Stimulated activated CD4-positive, alpha-beta T cell treated with anti-CD3 and anti-CD28 coated beads, Interleukin-2, amount 100 ng/mL, for 4 hours (primary cell): ENCODE measurements at regions not wholly inside any gene's neighbourhood (a gene's known extent, or its start where the extent isn't known, plus 50 kb on each side); places are given as distances from the start of the nearest gene placed in this dataset.
"Not testable (repeated sequence)": the region's sequence is repeated elsewhere in the genome, so short reads cannot be mapped to it uniquely, and the experiment has no call there.

Source experiments
- DNase-seq: peaks from one replicate; pipeline ENCODE4 v3.0.0-alpha.2; 2020; ENCODE audit warnings: low read depth

DNA sequence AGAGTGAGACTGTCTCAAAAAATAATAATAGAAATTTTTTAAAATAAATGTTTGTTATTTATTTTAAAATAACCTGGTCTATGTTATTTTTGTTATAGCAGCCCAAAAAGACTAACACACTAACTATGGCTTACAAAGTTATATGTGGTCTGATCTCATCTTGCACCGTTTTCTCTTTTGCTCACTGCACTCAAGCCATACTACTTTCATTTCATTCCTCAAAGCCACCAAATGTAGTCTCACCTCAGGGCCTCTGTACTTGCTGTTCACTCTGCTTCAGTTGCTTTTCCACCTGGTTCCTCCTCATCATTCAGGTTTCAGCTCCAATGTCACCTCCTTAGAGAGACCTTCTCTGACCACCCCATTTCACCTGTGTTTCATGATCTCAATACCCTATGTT lies 55.2 kb upstream of the MDM1 start:
- DNase-seq = no peak

DNA sequence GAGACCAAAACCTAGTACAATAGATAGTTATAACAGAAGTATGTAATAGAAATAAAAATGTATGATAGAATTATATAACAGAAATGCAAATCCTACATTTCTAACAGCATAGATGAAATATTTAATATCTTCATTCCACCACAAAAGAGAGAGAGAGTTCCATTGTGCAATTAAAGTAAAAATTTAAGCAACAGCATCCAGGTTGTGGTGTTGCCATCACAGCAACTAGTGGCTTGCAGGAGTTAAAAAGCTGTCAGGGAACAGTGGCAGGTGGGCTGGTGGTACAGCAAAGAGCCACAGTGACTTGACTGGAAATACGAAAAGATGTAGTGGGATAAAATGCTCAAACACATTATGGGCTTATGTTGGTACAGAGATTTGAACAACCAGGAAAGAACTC lies 57.1 kb upstream of the MDM1 start:
- no peak for DNase-seq

DNA sequence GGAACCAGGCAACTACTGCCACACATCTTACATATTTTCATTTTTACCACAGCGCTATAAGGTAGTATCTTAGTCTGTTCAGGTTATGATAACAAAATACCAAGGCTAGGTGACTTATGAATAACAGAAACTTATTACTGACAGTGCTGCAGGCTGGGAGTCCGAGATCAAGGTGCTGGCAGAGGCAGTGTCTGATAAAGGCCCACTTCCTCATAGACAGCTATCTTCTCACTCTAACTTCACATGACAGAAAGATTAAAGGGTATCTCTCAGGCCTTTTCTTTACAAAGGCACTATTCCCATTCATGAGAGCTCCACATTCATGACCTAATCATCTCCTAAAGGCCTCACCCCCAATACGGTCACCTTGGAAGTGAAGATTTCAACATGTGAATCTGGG lies 59.8 kb upstream of the MDM1 start:
- no peak for DNase-seq

DNA sequence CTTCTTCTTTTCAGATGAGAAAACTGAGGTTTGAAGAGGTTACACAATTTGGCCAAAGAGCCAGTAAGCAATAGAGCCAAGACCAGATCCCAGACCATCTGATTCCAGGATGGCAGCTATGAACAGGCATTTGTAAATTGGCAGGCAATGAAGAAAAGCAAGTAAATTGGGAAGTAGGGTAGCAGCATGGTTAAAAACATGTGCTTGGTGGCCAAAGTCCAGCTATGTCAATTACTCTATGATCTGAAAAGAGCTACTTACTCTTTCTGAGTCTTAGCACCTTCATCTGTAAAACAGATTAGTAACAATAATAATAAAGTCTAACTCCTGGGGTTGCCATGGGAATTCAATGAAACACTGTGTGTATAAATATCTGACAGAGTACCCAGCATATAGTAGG lies 60.2 kb upstream of the MDM1 start:
- no peak for DNase-seq

DNA sequence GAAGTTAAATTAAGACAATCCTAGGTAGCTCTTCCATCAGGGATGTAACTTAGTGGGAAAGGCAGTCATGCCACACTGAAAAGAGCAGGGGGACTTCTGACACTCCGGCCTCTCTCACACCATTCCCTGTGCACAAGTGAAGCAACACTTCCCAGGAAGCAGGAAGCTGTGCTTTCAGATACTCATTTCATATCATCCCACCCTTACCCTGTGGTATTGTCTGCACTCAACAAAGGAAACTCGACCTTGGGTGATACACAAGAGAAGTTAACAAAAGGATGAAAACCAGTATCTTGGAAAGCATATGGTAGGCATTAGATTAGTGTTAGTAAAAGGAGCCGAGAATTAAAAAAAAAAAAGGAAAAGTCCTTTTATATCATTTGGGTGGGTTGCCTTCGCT lies 61.3 kb upstream of the MDM1 start:
- no peak for DNase-seq

DNA sequence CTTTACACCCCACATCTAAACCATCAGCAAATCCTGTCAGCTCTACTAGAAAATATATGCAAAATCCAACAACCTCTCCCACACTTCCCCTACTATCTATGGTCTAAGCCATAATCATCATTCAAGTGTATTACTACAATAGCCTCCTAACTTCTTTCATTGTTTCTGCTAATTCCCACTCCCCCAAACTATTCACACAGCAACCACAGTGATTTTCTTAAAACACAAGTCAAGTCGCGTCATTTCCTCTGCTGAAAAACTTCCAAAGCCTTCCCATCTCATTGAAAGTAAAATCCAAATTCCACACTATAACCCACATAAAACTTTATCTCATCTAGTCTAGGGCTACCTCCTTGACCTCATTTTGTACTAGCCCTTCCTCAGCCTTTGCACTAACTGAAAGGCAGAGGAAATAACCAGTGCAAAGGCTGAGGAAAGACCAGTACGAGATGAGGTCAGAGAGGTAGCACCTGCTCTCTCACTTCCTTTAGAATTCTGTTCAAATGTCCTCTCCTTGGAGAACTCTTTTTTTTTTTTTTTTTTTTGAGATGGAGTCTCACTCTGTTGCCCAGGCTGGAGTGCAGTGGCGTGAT lies 65.5 kb upstream of the MDM1 start:
- no peak for DNase-seq

DNA sequence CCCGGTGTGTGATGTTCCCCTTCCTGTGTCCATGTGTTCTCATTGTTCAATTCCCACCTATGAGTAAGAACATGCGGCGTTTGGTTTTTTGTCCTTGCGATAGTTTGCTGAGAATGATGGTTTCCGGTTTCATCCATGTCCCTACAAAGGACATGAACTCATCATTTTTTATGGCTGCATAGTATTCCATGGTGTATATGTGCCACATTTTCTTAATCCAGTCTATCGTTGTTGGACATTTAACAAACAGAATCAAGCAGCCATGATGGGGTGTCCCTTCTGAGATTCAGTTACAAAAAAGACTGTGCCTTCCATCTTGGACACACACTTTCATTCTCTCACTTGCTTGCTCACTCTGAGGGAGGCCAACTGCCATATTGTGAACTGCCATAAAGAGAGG lies 66.5 kb upstream of the MDM1 start:
- not testable (repeated sequence) for DNase-seq

DNA sequence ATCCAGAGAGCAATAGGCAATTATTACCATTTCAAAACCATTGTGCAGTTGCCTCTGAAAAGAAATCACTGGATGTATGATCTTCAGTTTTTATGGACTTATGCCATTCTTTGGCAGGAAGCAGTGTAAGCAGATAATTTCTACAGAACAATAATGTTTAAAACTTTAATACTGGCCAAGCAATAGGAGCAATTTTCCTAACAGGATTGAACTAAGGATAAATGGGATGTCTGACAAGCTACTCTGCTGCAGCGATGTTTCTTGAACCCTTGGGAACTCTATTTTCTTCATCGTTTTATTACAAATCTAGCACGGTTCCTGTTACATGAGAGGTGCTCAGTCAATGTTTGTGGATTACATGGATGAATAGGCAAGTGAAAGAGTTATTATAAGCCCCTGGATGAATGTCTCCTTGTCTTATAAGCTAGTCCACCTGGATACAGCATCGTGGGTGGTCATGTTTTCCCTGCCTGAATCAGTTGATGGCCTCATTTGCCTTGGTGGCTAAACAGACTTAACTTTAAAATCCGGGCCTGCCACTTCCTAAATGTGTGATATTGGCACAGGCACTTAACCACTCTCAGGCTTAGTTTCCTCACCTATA lies 68.2 kb upstream of the MDM1 start:
- DNase-seq = no peak

DNA sequence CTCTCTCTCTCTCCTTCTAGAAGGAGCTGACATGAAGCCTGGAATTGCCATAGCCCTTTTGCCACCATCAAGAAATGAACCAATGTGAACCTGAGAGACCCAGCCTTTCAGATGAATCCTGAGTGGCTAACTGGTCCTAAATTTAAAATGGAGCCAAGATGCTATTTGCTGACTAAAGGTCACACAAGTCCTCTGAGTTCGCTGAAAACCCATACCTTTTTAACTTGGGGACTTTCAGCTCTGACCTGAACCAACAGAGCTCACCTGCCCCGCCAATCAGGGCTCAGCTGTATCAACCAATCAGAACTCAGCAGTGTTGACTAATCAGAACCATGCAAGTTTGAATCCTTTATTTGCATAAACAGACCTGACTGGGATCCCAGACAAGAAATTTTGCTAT lies 70.3 kb upstream of the MDM1 start:
- no peak for DNase-seq

DNA sequence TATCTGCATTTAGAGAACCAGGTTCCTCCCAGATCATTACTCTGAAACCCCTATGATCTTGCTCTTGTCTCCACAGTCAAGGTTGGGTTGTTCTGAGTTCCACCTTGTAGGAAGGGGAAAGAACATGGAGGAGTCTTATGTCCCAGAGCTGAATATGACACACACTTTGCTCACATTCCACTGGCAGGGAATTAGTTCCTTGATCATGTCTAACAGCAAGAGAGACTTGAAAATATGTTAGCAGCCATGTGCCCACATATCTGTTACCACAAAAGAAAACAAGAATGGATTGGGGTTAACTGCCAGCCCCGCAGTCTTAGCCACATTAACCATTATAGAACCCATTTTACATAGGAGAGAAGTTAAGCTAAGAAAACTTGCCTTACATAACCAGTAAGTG lies 71.1 kb upstream of the MDM1 start:
- no peak for DNase-seq

DNA sequence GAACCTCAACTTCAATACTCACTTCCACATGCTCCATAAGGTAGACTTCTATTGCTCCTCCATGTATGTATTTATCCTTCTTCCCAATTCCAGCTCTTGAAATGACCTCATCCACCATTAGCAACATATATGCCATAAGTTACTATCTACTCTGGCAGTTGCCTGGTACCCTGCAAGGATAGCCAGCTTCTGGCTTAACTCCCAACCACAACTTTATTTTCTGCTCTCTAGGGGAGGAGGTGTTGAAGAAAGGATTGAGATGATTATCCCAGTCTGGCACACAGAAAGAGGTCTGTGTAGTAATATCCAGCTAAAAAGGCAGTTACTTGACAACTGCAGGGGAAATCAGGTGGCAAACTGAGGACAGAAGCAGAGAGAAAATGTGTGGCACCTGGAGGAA lies 71.5 kb upstream of the MDM1 start:
- DNase-seq = no peak

DNA sequence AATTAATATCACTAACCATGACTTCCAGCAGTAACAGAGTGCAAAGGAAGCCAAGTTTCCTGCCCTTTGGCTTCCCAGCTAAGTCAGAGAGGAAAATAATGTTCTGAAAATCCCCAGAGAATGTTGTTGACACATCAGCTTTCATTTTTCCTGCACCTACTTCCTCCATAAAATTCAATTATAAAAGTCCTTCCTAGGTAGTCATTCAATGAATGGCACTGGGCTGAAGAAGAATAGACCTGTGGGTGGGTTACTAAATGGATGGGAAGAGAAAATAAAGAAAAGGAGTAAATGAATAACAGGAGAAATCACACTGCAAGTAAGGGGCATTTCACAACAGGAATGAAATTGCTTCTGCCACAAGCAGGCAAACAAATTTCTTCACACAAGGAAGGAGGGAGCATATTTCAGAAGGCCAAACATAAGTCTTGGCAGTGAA lies 73.2 kb upstream of the MDM1 start:
- DNase-seq = no peak

DNA sequence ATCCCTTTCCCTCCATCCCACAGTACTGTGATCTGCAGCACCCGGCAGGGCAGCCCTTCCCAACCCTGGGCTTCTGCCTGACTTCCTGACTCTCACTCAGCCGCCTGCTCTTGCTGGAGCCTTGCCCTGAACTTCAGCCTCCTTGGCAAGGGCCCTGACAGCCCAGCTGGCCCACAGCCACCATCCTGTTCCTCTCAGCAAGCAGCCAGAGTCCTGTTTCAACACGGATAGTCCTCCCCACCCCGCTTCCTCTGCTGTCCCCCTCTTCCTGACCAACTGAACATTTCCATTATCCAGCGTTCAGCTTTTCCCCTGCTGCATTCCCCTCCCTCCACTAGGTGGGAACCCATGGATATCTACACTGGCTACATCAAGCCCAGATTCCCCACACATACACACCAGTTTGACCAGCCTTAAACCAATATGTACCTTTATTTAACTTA lies 74.0 kb upstream of the MDM1 start:
- DNase-seq = no peak

DNA sequence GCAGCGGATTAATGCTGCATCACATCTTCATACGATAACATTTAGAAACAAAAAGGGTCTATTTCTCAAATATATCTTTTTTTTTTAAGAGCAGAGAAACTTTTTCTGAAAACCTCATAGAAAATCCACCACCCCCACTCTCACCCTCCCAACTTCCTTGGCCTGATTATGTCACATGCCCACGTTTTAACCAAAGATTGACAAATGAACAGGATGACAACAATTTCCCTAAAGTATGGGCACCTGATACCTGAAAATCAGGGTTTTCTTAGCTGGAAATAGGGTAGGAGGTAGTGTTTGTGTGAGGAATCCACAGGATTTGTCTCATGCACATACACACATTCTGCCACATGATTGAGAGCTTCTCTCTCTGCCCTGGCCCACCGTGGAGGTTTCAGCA lies 74.7 kb upstream of the MDM1 start:
- no peak for DNase-seq

DNA sequence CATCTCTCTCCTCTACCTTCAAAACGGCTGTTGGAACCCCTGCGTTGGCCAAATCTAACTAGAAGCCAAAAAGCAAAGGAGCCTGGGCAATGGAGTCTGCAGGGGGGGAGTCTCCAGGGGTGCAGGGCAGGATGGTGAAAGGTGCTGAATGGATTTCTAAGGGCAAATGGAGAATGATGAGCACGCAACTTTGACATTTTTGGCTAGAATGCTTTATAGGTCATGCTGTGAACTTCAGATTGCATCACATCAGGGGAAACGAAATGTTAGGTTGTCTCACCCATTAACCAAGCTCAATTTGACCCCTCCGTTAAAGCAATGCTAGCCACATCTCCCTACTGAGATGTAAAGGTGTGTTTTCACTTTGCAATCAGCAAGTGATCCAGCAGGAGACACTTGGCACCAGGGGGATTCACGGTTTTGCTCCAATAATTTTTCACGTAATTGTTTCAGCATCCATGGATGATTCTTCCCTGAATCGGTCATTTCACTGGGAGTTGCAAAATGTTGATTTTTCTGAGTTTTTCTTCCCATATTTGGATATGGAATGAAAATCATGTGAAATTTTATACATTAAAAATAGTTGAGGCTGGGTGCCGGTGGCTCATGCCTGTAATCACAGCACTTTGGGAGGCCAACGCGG lies 78.0 kb upstream of the MDM1 start:
- DNase-seq = no peak

DNA sequence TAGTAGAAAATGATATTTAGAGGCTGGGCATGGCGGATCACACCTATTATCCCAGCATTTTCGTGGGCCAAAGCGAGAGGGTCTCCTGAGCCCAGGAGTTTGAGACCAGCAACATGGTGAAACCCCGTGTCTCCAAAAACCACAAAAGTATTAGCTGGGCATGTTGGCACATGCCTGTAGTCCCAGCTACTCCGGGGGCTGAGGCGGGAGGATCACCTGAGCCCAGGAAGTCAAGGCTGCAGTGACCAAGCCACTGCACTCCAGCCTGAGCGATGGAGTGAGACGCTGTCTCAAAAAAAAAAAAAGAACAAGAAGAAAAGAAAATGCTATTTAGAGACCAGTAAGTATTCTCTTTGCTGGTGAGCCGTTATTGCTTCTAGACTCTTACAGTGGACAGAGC lies 79.2 kb upstream of the MDM1 start:
- DNase-seq = no peak

DNA sequence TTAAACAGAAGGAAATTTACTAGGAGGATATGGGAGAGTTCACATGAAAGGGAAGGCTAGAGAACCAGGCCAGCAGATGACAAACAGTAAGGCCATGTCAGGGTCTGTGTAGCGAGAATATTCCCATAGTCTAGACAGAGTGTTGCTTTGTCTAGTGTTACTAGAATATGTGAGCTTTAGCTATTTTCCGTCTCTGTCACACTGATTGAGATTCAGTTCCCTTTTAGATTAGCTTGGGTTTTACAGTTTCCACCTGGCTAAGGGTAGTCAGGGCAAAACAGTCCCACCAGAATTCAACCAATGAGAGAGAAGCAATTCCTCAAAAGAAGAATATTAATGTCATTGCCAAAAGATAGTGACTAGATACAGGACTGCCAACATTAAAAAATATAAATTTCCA lies 82.8 kb upstream of the MDM1 start:
- DNase-seq = no peak

DNA sequence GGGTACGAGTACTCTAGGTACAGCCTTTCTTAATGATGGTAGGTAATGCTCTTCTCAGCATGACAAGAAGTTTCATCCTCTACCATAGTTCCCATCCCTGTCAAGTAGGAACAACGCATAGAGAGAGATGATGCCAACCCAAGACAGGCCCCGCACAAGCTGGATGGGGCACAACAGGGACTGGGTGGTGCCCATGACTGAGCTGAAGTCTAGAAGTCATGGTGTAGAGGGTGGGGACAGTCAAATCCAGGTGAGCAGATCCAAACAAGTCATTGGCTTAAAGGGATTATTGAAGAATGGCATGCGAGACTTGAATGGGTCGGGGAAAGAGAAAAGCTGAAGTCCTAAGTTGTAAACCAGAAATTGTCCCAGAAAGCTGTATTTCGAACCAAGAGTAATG lies 84.2 kb upstream of the MDM1 start:
- no peak for DNase-seq

DNA sequence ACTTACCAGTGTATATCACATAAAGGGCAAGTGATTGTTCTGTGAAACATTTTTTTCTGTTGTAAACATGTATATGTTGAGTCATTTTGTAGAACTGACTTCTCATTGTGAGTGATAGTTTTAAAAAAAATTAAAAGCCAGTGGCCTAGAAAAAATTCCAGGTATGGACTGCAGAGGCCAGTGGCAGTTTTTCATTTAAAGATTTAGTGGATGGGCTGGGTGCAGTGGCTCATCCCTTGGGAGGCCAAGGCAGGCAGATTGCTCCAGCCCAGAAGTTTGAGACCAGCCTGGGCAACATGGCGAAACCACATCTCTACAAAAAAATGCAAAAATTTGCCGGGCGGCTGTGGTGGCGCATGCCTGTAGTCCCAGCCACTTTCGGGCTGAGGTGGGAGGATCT lies 84.7 kb upstream of the MDM1 start:
- no peak for DNase-seq

DNA sequence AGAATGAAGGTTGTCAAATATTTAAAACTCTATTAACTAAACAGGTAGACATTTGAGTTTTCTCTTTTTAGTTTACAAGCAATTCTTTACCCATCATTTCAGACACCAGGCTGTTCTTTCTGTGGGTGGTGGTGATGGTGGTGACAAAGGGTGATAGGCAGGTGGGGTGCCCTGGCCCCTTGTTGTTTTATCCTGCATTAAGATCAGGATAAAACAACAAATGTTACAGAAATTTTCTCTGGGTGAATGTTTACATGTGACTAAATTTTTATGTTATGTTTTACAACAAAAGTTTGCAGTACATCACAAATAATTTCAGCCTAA lies 85.9 kb upstream of the MDM1 start:
- DNase-seq = no peak

DNA sequence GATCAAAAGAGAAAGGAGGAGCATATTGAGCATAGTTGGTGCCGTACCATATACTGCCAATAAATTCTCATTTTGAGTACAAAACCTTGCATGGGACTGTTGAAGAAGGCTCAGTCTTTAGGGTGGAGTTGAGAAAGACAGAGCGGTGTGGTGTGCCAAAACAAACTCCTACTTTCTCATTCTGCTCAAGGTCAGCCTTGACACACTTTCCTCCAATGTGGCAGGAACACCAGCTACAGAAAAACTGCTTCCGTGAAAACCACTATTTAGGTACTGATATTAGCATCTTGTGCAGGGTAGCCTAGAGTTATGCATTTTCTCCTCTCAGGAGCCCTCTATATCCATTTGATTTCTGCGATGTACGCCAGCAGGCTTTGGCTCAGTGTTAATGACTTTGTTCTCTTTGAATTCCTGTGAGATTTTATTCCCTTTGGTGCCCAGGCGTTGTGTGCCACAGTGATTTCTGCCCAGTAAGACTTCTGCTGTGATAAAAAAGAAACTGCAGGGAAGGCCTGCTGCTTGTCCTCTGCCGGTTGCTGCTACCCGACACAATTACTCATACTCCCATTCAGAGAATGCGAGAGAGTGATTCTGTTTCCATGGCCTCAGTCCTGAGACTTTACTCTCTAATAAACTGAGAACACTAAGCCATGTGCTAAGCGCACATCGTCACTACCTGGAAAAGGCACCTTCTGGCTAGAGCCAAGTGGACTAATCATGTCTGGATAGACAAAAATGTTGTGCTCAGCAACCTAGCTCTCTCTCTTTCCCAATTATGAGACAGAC lies 88.3 kb upstream of the MDM1 start:
- no peak for DNase-seq

DNA sequence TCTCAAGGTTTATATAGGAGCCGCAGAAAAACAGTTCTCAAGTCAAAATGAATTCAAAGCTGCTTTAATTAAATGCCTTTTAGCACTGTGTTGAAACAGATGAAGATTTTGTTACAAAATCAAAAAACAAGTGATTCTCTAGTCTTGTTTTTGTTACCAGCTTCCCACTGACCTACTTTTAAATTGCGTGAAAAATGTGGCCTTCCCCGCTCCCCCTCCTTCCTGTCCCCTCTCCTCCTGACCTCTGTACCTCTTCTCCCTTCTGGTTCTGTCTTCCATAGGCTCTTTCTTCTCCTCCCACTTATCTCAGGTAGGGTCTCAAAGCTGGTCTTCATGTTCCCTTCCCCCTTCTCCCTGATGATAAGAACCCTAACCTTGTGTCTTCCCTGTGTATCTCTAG lies 90.0 kb upstream of the MDM1 start:
- no peak for DNase-seq

DNA sequence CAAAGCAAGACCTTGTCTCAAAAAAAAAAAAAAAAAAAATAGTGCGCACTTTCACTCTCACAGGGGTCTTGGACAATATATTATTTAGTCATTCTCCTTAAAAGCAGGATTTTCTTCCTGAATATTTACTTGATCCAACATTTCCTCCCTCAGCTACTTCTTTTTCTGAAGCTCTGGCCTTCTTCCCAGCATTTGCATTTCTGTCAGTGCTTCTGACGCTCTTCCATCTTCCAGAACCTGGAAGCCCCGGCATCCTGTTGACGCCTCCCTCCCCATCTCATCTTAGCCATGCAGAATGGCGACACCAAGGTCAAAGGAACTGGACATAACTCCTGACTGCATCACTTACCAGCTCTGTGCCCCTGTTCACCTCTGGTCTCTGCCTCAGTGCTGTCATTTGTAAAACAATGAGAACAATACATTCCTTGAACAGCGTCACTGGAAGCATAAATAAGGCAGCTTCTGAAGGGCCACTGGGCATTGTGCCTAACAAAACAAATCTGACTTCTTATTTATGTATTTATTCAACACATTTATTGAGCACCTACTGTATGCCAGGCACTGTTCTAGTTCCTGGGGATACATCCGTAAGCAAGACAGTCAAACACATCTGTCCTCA lies 90.9 kb upstream of the MDM1 start:
- DNase-seq = no peak
